ENCODE measurements at regions not wholly inside any gene's neighbourhood (a gene's known extent, or its start where the extent isn't known, plus 50 kb on each side); places are given as distances from the start of the nearest gene placed in this dataset.

- ChIA-PET RAD21 (ENCODE audit: unreplicated experiment) (no interaction called here), POLR2A (no interaction called here), SMC1A (ENCODE audit: uncharacterized antibody, unreplicated experiment) (no interaction called here), CTCF (no interaction called here)
- DNase-seq (ENCODE audit: low read depth, low spot score) (no peak), FAIRE-seq (no peak), ATAC-seq (no peak)
- in situ Hi-C loops (cut with MboI) = no loop called here
- BruUV-seq (replicated peaks) = no TSS peak
- Histone ChIP-seq H3K36me3 (ENCODE audit: control insufficient read depth in 2 of 2, insufficient read depth in 2 of 2, low read length in 1 of 2) (no peaks in the 10 kb centered on the region), H2AFZ (ENCODE audit: control insufficient read depth, low read depth, low read length) (no peak overlapping the region), H3K4me3 (no peak overlapping the region), H3K79me2 (ENCODE audit: control insufficient read depth, insufficient read depth, low read length) (no peaks in the 10 kb centered on the region), H3K9me3 (replicated peaks; ENCODE audit: control insufficient read depth, insufficient read depth, low read length) (no peaks in the 10 kb centered on the region), H3K4me1 (ENCODE audit: control insufficient read depth, insufficient read depth, low read length) (no peaks in the 10 kb centered on the region), H3K27me3 (replicated peaks in 1 of 2; ENCODE audit: control insufficient read depth in 2 of 2, insufficient read depth in 2 of 2, low read length in 1 of 2) (no peaks in the 10 kb centered on the region), H3K9ac (ENCODE audit: control insufficient read depth, insufficient read depth, low read length) (no peak overlapping the region), H4K20me1 (ENCODE audit: control insufficient read depth, insufficient read depth) (no peaks in the 10 kb centered on the region), H3K4me2 (ENCODE audit: control insufficient read depth, insufficient read depth) (no peak overlapping the region), H3K27ac (ENCODE audit: control insufficient read depth, insufficient read depth) (no peak overlapping the region)
- intact Hi-C loops (cut with micrococcal nuclease; ENCODE audit: unreplicated experiment) = no loop called here
- no peak for TF ChIP-seq RBBP5 (conservative IDR thresholded peaks at IDR 0.05)
- TF ChIP-seq MEF2B (IDR thresholded peaks at IDR 0.05; ENCODE audit: partially characterized antibody, poor library complexity, severe bottlenecking) = no peak
- no peak for TF ChIP-seq ZNF622 (IDR thresholded peaks at IDR 0.05)
- no peak for TF ChIP-seq PKNOX1 (IDR thresholded peaks at IDR 0.05)
- WGBS (ENCODE audit: insufficient coverage, insufficient replicate concordance, low lambda C conversion rate, missing lambda C conversion rate) = 0% methylated on average over 1 of the region's 1 CpG
Observed at GRCh38 chr2:125588780-125589179, 1067.2 kb upstream of the GYPC start.

- ATAC-seq = no peak
- Histone ChIP-seq H3K36me3 (ENCODE audit: control insufficient read depth in 2 of 2, insufficient read depth in 2 of 2, low read length in 1 of 2) (no peaks in the 10 kb centered on the region), H3K9ac (ENCODE audit: control insufficient read depth, insufficient read depth, low read length) (no peak overlapping the region), H3K27me3 (replicated peaks in 1 of 2; ENCODE audit: control insufficient read depth in 2 of 2, insufficient read depth in 2 of 2, low read length in 1 of 2) (no peaks in the 10 kb centered on the region), H3K9me3 (replicated peaks; ENCODE audit: control insufficient read depth, insufficient read depth, low read length) (no peaks in the 10 kb centered on the region), H3K27ac (ENCODE audit: control insufficient read depth, insufficient read depth) (no peak overlapping the region), H3K4me2 (ENCODE audit: control insufficient read depth, insufficient read depth) (no peak overlapping the region), H4K20me1 (ENCODE audit: control insufficient read depth, insufficient read depth) (no peaks in the 10 kb centered on the region), H3K4me3 (no peak overlapping the region), H3K79me2 (ENCODE audit: control insufficient read depth, insufficient read depth, low read length) (no peaks in the 10 kb centered on the region), H3K4me1 (ENCODE audit: control insufficient read depth, insufficient read depth, low read length) (no peaks in the 10 kb centered on the region), H2AFZ (ENCODE audit: control insufficient read depth, low read depth, low read length) (0 out of 2 replicates have a peak overlapping the region, but pooled peaks have one; percentile 37)
- no peak for DNase-seq (ENCODE audit: low read depth, low spot score)
- CTCF ChIA-PET = interaction anchor here (1.3 to 1.6 kb wide), 2 partner anchors 19 to 21 kb away, joined by 3 to 5 read pairs; no protein-coding TSS in a partner anchor
- TF ChIP-seq TCF7 (IDR thresholded peaks at IDR 0.05; ENCODE audit: borderline replicate concordance) (no peak), FOS (IDR thresholded peaks at IDR 0.05; ENCODE audit: borderline replicate concordance, extremely low read depth, insufficient read length) (no peak), IKZF1 (conservative IDR thresholded peaks at IDR 0.05) (no peak), MTA3 (IDR thresholded peaks at IDR 0.05; ENCODE audit: borderline replicate concordance, low read length) (no peak), NFYA (IDR thresholded peaks at IDR 0.05; ENCODE audit: borderline replicate concordance, low read depth, low read length) (no peak), FOXM1 (IDR thresholded peaks at IDR 0.05; ENCODE audit: low read depth, low read length) (no peak), FOXK2 (IDR thresholded peaks at IDR 0.05) (no peak), NFXL1 (IDR thresholded peaks at IDR 0.05; ENCODE audit: borderline replicate concordance) (no peak), ZNF207 (IDR thresholded peaks at IDR 0.05; ENCODE audit: borderline replicate concordance) (no peak), HSF1 (IDR thresholded peaks at IDR 0.05; ENCODE audit: low read depth, low read length) (no peak), HDAC2 (IDR thresholded peaks at IDR 0.05) (no peak)
- in situ Hi-C loops (cut with MboI) = no loop called here
- intact Hi-C loops (cut with micrococcal nuclease; ENCODE audit: unreplicated experiment) = no loop called here
- 44% methylated on average over 4 of the region's 4 CpGs for WGBS (ENCODE audit: insufficient coverage, insufficient replicate concordance, low lambda C conversion rate, missing lambda C conversion rate)
- no peak for FAIRE-seq
- no TSS peak for BruUV-seq (replicated peaks)
- RAD21 ChIA-PET (ENCODE audit: unreplicated experiment) = no interaction called here
- SMC1A ChIA-PET (ENCODE audit: uncharacterized antibody, unreplicated experiment) = interaction anchor here (0.8 kb wide), 1 partner anchor 8 kb away, joined by 3 read pairs; no protein-coding TSS in a partner anchor
- POLR2A ChIA-PET = no interaction called here
Observed at GRCh38 chr2:125591954-125592353, 1064.0 kb upstream of the GYPC start.

All from GM12878 (cell line).